ENCODE measurements at regions not wholly inside any gene's neighbourhood (a gene's known extent, or its start where the extent isn't known, plus 50 kb on each side); places are given as distances from the start of the nearest gene placed in this dataset.

- TF ChIP-seq ETS1 (IDR thresholded peaks at IDR 0.05) (no peak), CREB1 (CRISPR knock-in tag; IDR thresholded peaks at IDR 0.05; ENCODE audit: low read depth) (no peak), CTCF (conservative IDR thresholded peaks at IDR 0.05; ENCODE audit: low read depth in 2 of 2) (no peak), EZH2 (IDR thresholded peaks at IDR 0.05; ENCODE audit: low read depth, unreplicated experiment) (no peak), EZH2phosphoT487 (IDR thresholded peaks at IDR 0.05; ENCODE audit: unreplicated experiment) (no peak), REST (IDR thresholded peaks at IDR 0.05; ENCODE audit: unreplicated experiment) (no peak), POLR2AphosphoS5 (IDR thresholded peaks at IDR 0.05; ENCODE audit: low read depth) (no peak), JUNB (IDR thresholded peaks at IDR 0.05; ENCODE audit: unreplicated experiment) (no peak), STAT1 (IDR thresholded peaks at IDR 0.05; ENCODE audit: unreplicated experiment) (no peak), ZNF114 (CRISPR knock-in tag; IDR thresholded peaks at IDR 0.05) (no peak)
Observed at GRCh38 chr1:5644281-5645134, 347.7 kb downstream of the NPHP4 start.
